GM19023 (cell line): ENCODE measurements at regions not wholly inside any gene's neighbourhood (a gene's known extent, or its start where the extent isn't known, plus 50 kb on each side); places are given as distances from the start of the nearest gene placed in this dataset.
"Not testable (repeated sequence)": the region's sequence is repeated elsewhere in the genome, so short reads cannot be mapped to it uniquely, and the experiment has no call there.

Experiments
- ATAC-seq: cut with Tn5 transposase; IDR thresholded peaks from one replicate; pipeline ENCODE4 v1.9.1; 2021; ENCODE audit warnings: mild to moderate bottlenecking, moderate library complexity; ENCODE audit not compliant: unreplicated experiment

DNA sequence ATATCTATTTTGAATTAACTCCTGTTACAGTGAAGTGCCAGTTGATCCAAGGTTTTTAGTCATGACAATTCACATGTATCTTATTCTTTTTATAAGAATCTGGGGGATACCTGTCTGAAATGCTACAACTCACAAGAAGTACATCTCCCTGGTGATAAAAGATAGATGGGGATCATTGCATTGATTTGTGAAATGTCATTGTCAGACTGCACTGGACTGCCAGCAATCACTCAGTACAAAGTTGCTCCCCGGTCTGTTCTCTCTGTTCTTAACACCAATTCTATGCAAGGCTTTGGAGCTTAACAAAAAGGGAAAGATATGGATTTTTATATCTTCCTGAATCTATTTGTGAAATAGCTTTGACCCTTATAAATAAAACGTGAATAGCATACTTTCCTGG lies 171.8 kb upstream of the PCSK5 start:
- ATAC-seq: no peak

DNA sequence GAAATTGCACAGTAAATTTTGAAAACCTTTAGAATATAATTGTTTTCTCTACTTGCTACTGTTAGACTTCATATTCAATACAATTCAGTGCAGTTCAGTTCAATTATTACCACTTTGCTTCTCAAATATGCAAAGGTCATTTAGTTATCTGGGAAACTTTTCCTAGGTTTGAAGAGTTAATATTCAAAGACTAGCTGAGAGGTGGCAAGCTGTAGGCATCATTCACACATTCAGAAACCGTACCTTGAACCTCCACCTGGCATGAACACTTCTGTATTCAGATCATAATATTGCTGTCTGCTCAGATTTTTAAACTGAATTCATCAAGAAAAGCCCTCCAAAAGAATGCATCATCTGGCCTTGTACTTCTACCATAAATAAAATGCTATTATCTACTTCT lies 162.1 kb upstream of the PCSK5 start:
- ATAC-seq: no peak

DNA sequence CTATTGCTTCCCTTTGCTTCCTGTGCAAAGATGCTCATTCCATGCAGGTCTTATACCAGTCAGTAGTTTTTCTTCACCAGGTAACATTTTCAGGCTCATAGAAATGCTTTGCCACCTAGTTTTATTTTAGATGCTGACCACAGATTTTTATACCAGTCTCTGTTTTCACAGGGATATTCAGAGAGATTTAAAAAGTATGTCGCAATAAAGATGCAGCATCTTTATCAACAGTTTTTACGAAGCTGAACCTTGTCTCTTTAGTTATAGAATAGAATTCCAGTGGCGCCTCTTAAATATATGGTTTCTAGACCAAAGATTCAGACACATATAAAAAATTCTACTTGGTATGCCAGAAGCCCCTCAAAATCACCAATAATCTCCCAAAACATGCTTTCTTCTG lies 155.7 kb upstream of the PCSK5 start:
- no peak for ATAC-seq

DNA sequence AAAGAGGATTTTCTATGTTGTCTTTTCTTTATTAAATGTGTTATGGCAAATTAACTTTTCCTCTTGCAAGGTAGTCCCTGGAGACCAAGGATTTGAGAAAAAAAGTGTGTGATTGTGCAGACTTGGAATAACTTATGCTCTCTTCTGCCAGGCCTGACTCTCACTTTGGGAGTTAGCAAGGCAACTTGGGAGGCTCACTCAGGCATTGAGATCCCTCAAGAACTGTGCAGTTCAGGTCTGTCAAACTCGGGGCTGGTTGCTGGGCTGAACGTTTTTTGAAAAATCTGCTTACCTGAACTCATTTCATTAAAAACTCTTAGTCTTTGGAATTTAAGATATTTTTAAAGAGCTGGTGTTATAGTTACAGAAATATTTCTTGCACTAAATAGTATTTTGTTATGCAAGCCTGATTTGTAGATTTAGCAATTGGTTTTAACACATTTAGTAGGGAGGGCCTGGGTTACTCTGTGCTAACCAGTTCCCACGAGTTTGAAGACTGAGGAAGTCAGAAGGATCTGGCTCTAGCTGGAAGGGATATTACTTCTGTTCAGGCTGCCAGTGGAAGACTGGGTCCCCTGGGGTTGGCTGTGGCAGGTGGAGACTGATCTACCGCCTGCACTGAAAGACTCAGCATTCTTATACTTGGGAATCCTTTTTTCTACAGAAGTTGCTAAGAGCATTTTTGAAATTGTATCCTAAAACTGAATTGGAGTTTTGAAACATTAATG lies 150.4 kb upstream of the PCSK5 start:
- ATAC-seq: no peak

DNA sequence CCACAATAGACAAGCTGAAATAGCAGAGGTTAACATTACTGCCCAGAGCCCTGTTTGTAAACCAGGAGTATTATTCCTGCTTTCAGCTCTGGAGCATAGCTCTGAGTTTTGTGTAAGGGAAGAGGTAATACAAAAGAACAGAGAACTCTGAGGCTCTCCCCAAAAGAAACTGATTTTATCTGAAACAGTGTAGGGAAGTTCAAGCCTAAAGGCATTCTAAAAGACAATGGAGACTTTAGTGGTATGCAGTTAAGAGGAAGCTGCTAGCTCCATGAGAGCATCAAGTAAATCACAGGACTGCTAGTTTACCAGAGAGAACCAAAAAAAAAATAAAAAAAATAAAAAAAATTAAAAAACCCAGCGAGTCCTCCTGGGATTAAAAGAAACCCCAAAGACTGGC lies 146.6 kb upstream of the PCSK5 start:
- no peak for ATAC-seq

DNA sequence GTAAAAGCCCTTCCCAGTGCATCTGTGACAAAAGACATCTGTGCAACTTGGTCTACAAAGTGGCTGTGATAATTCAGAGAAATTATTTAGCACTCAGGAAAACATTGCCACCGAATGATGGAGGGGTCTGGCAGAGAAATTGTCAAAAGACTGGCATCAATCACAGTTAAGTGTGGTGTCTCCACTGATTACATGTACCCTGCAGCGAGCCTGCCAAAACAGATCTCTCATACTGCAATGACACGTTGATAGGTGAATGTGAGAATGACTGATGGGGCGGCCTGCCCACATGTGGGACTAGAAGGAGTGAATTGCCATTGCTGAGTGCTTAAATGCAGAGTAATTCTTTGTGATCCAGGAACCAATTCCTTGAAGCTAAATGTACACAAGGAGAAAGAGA lies 136.4 kb upstream of the PCSK5 start:
- no peak for ATAC-seq

DNA sequence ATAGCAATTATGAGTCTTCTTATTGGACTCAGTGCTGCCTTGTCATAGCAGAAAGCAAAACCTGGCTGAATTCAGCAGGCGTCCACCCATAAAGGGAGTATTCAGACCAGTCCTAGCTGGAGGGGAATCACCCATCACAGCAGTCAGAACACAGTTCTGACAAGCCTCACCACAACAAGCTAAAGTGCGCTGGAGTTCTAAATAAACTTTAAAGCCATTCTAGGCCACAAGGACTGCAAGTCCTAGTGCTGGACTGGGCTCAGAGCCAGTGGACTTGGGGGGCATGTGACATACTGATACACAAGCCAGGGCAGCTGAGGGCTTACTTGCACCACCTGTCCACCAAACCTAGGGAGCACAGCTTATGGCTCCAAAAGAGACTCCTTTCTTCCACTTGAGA lies 115.3 kb upstream of the PCSK5 start:
- no peak for ATAC-seq

DNA sequence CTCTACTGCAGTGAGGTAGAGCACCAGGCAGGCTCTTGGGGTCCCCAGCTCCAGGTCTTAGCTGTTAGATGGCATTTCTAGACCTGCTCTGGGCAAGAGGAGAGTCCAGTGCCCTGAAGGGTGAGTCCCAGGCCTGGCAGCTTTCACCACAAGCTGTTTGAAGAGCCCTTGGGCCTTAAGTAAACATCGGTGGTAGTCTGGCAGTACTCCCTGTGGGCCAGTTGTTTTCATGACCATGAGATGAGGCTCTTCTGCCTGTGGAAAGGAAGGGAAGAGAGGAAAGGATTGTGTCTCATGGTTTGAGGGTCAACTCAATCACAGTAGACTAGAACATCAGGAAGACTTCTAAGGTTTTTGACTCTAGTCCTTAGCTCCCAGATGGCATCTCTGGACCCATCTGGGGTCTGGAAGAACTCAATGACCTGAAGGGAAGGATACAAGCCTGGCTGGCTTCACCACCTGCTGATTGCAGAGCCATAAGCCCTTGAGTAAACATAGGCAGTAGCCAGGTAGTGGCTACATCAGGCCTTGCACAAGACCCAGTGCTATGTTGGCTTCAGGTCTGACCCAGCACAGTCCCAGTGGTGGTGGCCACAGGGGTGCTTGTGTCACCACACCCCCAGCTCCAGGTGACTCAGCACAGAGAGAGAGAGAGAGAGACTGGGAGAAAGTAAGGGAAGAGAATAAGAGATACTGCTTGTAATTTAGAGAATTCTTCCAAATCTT lies 114.3 kb upstream of the PCSK5 start:
- no peak for ATAC-seq

DNA sequence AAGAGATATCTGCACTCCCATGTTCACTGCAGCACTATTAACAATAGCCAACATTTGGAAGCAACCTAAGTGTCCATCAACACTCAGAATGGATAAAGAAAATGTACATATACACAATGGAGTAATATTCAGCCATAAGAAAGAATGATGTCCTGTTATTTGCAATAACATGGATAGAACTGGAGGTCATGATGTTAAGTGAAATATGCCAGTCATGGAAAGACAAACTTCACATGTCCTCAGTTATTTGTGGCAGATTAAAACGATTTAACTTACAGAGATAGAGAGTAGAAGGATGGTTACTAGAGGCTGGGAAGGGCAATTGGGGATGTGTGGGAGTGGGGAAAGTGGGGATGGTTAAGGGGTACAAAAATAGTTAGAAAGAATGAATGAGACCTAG lies 110.3 kb upstream of the PCSK5 start:
- no peak for ATAC-seq

DNA sequence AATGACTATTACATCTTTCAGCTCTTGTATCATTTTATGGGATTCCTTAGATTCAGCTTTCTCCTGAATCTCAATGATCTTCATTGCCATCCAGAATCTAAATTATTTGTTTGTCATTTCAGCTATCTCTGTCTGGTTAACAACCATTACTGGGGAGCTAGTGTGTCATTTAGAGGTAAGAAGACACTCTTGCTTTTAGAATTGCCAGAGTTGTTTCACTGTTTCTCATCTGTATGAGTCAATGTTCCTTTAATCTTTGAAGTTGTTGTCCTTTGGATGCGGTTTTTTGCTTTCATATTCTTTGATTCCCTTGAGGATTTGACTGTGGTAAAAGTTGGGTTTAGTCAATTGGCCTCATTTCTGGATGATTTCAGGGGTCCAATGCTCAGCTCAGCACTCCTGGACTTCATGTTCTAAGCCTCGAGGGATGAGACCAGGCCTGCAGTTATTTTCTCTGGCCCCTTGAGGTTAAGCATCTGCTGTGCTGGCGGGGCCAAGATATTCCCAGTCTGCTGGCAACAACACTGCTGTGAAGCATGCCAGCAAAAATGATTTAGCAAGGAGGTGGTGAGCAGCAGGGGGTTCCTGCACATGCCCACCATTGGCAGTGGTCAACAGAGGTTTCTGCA lies 102.4 kb upstream of the PCSK5 start:
- ATAC-seq: no peak

DNA sequence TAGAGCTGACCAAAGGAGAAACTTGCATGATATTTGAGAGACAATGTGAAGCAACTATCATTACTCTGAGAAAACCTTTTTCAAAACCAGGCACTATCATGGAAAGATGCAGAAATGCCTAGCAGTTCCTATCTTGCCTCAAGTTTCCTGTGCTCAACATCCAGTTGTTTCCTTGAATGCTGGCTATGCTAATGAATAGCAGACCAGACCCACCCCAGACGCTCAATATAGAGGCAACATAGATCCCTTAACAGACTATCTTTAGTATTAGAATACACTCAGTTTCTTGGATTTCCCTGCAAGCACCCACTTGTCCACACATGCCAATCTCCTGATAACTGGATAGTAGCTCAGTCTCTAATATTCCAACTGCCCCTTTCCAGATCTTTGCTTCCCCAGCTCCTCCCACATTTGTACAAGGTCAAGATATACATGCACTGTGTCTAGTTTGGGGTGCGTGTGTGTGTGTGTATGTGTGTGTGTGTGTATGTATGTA lies 93.3 kb upstream of the PCSK5 start:
- ATAC-seq: no peak

DNA sequence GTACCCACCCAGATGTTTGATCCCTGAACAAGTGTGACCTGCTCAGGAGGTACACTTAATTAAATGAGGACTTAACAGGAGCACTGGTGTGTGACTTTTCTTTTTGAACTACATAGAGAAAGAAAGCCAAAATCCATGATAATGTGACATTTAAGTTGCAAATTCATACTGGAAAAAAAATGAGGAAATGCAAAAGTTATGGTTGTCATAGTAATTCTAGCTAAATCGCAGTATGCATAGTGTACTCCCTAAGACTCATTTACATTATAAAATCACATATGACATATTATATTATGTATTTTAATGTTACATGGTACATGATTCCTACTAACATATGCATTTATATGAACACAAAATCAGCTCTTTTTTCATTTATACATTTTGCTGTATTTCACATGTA lies 92.0 kb upstream of the PCSK5 start:
- no peak for ATAC-seq

DNA sequence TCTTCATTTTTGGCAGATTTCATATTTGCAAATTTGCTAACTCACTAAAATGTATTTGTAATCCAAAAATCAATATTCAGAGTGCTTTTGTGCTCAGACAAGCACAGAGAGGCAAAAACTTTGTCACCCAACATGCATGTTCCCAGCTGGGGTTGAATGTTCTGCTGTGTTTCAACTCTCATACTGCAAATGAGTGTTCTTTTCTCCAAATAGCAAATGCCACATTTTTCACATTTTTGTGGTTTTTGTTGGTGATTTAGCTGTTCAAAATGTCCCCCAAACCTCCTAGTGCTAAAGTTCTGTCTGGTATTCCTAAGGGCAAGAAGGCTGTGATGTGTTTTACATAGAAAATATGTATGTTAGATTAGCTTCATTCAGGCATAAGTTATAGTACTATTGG lies 87.3 kb upstream of the PCSK5 start:
- no peak for ATAC-seq

DNA sequence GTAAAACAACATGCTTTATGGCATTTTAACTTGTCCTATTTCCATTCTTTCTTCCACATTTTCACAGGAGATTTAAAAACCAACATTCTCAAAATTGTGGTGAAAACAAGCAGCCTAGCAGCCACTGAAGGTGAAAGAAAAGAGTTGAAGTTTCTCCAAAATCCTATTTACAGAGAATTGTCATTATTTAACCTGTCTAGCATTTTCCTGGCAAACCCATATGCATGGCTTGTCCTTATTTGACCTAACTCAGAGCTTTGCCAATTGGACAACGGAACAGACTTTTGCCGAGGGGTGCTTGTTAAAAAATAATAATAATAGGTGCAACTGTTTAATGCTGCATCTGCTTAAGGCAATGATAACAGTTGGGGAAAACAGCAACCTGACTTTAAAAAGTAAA lies 80.4 kb upstream of the PCSK5 start:
- no peak for ATAC-seq

DNA sequence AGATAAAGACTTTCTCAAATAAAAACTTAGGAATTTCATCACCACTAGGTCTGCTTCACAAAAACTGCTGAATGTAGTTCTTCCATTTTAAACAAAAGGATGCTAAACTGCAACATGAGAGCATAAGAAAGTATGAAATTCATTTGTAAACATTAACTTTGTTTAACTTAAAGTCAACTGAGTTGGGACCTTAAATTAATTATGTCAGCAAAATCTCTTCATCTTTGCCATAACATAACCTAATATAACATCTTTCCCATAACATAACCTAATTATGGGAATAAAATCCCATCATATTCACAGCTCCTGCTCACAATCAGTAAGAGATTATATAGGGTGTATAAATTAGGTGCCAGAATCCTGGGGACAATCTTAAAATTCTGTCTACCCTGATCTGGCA lies 78.8 kb upstream of the PCSK5 start:
- no peak for ATAC-seq

DNA sequence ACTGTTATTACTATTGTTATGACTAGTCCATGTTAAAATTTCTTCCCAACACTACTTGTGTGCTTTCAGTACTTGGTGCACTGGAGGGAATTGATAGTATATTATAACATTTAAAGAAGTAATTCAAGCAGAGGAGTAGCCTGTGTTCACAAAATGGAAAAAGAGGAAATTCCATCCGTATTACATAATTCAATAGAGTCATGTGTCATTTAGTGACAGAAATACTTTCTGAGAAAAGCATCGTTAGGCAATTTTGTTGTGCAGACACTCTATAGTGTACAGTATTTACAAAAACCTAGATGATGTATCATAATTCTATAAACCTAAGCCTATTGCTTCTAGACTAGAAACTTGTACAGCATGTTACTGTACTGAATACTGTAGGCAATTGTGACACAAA lies 78.3 kb upstream of the PCSK5 start:
- ATAC-seq: no peak

DNA sequence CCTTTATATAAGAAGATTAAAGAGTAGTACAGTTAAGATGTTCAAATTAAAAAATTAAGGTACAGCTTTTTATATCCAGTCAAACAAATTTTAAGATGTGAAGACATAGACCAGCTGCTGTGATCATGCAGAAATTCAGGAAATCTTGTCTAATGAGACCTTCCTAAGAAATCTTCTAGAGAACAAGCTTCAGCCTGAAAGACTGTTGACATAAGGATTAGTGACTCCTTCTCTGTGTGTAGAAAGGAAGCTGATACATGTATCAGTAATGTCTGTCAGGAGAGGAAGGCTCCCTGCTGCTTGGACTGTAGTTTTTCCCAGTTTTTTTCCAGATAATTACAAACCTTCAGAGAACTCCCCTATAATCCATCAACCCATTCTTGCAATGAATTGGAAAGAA lies 75.8 kb upstream of the PCSK5 start:
- no peak for ATAC-seq

DNA sequence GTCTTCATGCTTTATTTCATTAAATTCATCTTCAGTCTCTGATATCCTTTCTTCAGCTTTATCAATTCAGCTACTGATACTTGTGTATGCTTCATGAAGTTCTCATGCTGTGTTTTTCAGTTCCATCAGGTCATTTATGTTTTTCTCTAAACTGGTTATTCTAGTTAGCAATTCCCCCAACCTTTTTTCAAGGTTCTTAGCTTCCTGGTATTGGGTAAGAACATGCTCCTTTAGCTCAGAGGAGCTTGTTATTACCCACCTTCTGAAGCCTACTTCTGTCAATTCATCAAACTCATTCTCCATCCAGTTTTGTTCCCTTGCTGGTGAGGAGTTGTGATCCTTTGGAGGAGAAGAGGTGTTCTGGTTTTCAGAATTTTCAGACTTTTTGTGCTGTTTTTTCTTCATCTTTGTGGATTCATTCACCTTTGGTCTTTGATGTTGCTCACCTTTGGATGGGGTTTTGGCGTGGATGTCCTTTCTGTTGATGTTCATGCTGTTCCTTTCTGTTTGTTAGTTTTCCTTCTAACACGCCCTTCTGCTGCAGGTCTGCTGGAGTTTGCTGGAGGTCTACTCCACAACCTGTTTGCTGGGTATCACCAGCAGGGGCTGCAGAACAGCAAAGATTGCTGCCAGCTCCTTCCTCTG lies 69.9 kb upstream of the PCSK5 start:
- ATAC-seq: not testable (repeated sequence)

DNA sequence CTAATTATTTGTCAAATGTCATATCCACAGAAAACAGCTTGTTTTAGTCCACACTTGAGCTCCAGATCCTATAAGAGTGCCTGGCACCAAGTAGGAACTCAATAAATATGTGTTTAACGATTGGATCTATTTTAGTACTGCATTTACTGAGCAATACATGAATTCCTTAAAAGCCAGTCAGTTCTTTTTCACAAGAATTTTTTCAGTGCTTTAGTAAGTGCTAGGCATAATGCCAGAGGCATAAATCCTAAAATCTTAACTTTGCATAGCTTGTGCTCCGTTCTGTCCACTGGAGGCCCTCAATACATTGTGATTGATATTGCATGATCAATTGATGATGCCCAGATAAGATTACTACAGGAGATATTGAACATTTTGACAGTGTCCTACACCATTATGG lies 67.3 kb upstream of the PCSK5 start:
- ATAC-seq: no peak

DNA sequence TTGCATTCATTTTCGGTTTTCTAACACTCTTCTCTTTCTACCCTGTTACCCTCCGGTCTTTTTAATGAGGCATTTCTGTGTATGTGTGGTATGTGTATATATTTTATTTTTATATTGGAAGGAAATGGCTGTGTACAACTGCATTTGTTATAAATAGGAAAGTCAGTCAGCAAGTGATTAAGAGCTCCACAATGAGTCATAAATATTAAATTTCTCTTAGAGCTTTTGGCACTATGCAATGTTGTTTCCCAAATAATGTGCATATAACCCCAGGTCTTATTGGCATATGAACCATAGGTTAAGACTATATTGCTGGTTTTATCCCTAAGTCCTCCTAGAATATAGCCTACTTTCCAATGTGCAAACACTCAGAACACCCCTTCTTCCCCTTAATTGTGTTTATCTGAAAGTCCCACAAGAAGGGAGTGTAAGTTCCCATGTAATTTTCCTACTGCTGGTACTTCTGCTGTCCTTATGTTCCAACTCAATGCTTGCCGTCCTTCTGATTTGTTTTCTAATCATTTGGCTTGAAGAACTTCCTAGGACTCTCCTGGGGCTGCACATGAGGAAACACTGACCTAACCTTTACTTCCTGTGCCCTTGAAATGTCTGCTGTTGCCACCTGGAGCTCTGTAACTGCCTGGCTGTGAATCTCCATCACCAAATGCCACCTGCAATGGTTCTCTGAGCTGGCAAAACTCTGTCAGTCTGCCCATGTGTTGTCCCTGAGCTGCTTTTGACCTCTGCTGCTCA lies 65.5 kb upstream of the PCSK5 start:
- no peak for ATAC-seq

DNA sequence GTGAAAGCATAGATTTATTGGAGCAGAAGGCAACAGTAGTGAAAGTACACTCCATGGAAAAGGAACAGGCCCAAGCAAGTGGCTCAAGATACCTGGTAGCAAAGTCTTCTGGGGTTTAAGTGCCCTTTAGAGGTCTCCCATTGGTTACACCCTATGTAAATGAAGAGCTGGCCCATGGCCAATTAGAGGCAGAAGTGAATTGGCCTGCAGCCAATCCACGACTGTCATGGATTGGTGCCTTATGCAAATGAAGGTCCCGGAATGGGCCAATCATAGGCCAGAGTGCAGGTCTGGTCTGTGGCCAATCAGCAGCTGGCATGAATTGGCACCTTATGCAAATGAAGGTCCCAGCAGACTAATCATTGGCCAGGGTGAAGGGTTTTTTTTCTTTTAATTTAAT lies 64.2 kb upstream of the PCSK5 start:
- no peak for ATAC-seq
